NCI-H345 treated with DMSO at 0.1 percent for 48 hours (cell line): ENCODE measurements at regions not wholly inside any gene's neighbourhood (a gene's known extent, or its start where the extent isn't known, plus 50 kb on each side); places are given as distances from the start of the nearest gene placed in this dataset.
A peak's percentile ranks its signal among the peaks of the same experiment; 100 is the strongest.
"Not testable (repeated sequence)": the region's sequence is repeated elsewhere in the genome, so short reads cannot be mapped to it uniquely, and the experiment has no call there.

ENCODE experiments used
- DNase-seq: peaks from one replicate; lab custom pipeline; 2025; ENCODE audit not compliant: unreplicated experiment; lab: John Stamatoyannopoulos, UW

DNA sequence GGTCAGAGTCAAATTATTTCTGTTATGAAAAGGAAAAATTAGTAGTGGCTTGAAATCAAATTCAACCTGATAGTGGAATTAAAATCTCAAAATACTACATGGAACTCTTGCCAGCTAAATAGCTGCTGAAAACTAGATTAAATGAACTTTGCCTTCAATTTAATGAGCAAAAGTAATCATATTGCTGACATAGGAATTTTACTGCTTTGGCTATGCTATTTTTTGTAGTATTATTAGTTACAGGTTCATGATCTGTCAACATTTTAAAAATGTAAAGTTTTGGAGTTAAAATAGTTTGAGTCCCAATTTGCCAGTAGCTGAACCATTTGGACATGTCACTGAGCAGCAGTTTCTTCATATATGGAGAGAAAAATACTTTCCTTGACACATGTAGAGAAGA, 81.4 kb downstream of the RERGL start:
- no peak for DNase-seq

DNA sequence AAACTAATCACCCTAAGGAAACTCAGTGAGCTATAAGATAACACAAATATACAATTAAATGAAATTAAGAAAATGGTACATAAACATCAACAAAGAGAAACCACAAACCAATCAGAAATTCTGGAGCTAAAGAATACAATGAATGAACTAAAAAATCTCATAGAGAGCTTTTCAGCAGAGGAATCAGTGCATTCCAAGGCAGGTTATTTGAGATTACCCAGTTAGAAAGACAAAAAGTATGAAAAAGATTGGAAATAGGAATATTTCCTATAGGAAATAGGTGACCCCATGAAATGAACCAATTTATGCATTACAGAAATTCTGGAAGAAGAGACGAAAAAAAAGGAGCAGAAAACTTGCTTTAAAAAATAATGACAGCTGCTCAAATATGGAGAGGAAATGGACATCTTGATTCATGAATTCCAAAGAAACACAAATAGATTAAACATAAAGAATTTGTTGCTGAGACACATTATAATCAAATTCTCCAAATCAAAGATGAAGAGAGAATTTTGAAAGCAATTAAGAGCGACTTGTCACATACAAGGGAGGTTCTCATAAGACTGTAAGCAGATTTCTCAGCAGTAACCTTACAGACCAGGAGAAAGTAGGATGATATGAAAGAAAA, 90.7 kb downstream of the RERGL start:
- no peak for DNase-seq

DNA sequence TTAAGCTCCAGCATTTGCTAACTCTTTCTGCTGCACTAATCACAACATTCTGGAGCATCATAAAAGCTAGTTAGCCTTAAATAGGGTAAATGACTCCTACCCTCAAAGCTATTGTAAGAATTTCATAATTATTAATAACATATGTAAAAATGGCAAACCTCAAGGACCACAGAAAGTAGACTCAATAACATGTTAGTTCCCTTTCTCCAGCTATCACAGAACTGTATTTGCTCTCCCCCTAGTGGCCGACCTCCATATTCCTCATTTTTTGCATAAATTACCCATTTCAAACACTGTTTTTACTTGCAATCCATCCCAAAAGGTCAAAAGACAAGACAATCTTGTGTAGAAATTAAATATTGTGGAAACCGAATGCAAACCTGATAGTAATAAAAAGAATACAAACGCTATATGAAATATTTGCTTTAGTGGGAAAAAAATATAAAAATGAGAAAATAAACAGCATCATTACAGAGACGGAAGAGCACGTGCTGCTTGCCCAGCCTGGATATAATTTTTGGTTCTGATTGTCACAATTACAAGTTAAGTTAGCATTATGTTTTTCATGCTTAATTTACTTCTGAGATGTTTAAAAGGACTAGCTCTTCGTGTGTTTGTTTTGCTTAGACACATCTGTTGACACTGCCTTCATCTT, 97.9 kb downstream of the RERGL start:
- peak; percentile 44 for DNase-seq

DNA sequence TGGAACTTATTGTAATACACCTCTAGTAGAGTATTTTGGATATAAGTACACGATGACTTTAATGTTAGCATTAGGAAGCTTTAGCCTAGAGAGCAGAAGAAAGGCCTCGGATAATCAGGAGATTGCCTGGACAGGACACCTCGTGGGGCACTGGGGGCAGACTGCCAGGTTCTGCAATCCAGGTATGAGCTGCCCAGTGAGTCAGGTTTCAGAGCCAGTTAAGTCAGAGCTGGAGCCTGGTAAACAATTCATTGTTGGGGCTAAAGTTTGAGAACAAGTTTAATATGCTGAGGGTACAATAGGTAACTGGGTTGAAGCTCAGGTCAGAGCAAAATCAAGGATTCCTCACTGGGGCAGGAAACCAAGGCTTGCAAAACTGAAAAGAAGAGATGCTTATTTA, 107.4 kb downstream of the RERGL start:
- DNase-seq, result no peak

DNA sequence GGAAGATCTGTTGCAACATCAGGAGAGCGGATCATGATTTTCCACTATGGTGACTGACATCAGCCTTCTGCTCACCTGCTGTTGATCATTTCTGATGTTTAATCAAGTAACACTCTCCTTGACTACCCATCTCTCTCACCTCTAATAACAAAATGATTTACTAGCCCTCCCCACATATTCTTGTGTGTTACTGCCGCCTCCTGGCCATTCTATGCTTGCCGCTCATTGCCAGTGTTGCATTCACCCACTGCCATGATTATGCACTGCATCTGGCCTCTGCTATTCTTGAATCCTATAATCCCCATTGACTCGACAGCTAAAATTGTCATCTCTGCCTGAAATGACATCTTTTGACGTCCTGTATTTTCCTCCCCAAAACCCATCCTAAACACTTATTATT, 113.8 kb downstream of the RERGL start:
- no peak for DNase-seq

DNA sequence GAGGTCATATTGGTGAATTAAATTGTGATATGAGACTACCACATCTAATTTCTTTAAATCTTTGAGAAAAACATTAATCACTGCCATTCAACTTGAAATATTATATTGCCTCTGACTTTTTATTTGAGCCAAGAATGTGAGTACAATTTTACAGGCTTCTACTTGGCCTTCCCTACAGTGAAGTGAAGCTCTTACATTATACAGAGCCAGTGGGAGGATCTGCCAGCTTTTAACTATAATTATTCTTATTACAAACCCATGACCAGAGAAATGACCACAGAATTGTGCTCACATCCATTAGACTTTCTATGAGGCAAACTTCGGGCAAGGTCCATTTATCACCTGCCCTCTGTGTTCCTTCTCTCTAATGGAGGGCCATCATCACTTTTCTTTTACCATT, 114.2 kb downstream of the RERGL start:
- no peak for DNase-seq

DNA sequence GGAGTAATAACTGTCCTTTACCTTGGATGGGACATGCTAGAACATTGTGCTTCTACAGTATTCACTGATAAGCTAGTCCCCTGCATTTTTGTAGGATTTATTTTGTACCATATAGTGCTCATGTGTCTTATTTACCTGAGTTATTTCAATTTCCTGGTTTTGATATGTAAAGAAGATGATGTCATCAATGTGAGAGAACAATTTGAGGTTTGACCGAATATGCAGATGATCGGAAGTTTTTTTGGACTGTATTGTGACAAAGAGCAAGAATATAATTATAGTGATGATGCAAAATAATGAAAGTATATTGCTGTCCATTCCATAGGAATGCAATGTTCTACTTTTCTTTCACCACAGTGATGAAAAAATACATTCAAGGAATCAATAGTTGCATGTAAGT, 114.8 kb downstream of the RERGL start:
- no peak for DNase-seq

DNA sequence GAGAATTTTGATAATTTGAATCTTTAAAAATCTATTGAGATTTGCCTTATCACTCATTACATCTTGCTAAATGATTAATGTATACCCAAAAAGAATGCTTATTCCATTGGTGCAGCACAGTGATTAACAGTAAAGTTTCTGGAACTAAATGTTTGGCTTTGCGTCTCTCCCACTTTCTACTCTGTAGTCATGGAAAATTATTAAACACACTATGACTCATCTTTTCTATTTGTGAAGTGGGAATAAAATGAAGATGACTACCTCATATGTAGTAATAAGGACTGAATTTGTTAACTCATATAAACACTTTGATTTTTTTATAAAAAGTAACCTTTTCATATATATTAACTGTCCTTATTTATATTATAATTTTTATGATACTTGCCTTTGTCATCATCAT, 118.1 kb downstream of the RERGL start:
- no peak for DNase-seq

DNA sequence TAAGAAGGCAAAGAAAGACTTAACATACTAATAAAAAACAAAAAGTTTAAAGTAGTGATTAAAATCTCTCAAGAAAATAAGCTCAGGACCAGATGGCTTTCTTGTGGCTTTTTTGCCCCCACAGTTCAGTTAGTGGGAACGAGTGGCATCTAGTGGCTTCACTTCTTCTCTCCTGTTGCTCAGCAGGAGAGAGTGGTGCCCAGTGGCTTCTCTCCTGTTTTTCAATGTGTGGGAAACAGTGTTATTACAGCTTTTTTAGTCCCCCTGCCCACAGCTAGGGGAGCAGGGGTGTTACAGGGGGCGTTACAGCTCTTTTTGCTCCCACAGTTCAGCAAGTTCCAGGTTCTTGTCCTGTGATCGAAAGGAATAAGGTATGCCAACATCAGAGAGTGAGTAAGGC, 135.2 kb downstream of the RERGL start:
- no peak for DNase-seq

DNA sequence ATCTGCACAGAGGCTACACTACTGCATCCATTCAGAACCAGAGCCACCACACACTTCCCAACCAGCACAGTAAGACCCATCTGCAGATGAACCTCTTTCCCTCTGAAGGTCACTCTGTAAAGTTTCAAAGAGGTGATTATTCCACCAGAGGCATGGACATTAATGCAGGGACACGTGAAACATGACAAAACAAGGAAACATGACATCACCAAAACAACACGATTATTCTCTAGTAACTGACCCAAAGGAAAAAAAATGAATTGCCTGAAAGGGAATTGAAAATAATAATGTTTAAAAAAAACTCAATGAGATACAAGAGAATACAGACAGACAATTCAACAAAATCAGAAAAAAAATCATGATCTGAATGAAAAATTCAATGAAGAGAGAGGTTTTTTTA, 139.1 kb downstream of the RERGL start:
- no peak for DNase-seq

DNA sequence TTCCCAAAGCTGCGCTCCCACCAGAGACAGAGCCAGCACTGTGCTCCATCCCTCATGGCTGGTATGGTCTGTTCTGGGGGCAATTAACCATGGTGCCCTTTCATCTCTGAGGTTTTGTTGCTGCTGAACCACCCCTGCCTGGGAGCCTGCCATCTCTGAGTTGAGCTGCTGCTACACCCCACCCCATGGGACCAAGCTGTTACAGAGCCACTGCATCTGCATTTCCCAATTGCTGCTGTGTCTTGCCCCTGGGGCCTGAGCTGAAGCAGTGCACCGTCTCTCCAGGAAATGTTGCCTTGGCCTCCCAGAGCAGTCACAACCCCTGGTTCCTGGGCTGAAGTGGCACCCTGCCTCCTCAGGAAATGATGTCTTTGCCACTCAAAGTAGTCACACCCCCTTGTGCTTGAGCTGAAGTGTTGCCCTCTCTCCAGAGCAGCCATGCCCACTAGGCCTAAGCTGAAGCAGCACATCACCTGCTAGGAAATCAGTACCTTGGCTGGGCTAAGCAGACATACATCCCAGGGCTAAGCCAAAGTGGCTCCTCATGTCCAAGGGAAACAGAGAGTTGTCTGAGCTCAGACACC, 140.3 kb downstream of the RERGL start:
- no peak for DNase-seq

DNA sequence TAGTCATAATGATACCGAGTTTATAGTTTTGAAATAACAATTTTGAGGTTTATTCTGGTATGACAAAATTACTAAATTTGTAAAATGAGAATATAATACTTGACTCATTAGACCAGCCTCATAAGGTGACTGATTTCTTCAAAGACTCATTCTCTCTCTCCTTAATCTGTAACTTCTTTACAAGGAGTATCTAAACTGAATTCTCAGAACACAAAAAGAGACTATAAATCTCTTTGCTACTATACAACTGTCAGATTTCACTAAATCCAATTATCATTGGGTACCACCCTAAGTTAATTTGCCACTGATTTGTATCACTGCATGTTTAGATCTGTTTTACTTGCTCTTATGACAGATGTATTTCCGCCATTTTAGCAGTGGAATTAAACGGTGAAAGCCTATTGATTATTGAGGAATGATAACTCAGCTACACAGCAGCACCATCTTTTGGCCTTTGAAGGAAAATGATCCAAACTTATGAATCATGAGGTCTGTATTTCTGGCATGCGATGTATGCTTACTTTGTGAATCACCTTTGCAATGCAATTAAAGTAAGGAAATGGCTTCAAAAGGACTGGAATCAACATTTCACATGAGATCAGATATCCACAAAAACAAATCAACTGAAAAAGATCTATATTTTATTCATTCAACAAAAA, 161.2 kb downstream of the RERGL start:
- DNase-seq, result no peak

DNA sequence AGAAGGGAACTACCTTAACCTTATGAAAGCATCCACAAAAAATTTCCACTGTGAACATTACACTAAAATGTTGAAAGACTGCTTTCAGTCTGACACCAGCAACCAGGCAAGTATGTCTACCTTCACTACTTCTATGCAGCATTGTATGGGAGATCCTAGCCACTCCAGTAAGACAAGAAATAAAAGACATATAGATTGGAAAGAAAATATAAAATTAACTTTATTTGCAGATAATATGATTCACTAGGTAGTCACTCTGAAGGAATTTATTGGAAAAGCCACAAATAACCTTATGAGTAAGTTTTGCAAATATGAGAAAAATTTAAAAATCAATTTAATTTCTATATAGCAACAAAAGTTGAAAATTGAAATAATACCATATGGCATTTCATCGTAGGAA, 172.0 kb downstream of the RERGL start:
- no peak for DNase-seq

DNA sequence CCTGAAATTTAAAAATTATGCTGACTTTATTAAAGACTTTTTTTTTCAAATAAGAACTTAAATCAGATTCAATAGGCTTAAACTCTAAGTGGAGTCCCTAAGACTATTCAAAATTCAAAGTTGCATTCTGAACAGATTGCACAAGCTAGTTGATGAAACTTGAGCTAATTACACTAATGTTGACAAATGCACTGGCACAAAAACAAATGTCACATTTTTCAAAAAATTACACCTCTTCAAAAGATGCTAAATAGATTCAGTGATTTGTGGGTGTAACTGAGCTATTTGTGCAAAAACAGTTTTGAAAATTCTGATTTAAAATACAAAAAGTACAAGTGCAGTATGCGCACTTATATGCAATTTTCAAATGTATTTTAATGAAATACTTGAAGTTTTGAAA, 205.4 kb downstream of the RERGL start:
- no peak for DNase-seq

DNA sequence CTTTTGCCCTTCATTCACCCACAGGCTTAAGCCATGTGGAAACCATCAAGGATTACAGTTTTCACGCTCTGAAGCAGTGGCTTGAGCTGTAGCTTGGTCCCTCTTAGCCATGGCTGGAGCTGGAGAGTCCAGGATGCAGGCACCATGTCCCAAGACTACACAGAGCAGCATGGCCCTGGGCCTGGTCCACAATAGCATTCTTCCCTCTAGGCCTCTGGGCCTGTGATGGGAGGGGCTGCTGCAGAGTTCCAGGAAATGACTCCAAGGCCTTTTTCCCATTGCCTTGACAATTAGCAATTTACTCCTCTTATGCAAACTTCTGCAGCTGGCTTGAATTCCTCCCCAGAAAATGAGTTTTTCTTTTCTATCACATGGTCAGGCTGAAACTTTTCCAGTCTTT, 211.3 kb downstream of the RERGL start:
- no peak for DNase-seq

DNA sequence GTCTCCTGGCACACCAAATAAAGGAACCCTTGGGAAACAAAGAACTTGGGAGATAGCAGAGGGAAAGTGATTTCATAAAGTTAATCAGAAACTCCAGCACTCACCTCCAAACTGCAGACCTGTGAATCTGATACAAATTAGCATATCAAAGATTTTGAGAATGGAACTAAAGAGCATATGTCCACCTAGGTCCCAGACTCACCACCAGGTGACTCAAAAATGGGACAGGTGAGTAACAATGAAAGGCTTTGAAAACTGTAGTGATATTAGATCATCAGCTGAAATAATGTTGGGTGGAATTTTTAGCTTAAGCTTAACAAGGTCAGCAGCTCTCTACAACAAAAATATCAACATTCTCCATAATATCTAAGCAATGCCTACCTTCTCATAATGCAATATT, 214.8 kb downstream of the RERGL start:
- no peak for DNase-seq

DNA sequence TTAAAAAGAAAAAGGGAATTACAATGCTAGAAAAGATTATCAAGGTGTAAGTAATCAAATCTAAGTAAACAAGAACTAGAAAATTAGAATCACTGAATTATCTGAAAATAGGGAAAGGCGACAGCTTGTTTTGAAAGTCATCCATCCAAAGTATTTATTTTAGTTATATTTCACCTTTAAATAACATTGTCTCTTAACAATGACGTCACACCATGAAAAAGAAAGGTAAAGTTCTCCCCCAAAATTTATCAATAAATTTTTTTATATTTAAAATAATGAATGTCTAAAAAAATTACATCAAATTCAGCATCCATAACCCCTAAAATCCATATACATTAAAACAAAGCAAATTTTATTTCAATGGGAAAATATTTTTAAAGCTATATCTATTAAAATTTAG, 223.2 kb downstream of the RERGL start:
- no peak for DNase-seq

DNA sequence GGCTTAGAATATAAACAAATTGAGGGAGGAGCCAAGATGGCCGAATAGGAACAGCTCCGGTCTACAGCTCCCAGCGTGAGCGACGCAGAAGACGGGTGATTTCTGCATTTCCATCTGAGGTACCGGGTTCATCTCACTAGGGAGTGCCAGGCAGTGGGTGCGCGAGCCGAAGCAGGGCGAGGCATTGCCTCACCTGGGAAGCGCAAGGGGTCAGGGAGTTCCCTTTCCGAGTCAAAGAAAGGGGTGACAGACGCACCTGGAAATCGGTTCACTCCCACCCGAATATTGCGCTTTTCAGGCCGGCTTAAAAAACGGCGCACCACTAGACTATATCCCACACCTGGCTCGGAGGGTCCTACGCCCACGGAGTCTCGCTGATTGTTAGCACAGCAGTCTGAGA, 234.4 kb downstream of the RERGL start:
- DNase-seq, result not testable (repeated sequence)

DNA sequence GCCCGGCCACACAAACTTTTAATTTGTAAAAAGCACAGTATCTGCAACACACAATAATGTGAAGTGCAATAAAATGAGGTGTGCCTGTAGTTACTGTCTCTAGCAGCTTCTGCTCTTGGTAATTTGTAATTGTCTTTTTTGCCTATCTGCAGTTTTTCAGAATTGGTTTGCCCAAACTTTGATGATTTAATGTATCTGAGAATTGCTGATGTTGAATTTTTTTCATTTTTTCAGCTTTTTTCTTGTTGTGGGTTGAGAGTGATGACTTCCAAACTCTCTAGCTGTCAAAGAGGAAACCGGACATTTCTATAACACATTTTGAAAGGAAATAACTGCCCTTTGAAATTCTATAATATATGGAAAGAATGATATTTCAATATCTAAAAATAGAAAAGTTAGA, 236.9 kb downstream of the RERGL start:
- no peak for DNase-seq

DNA sequence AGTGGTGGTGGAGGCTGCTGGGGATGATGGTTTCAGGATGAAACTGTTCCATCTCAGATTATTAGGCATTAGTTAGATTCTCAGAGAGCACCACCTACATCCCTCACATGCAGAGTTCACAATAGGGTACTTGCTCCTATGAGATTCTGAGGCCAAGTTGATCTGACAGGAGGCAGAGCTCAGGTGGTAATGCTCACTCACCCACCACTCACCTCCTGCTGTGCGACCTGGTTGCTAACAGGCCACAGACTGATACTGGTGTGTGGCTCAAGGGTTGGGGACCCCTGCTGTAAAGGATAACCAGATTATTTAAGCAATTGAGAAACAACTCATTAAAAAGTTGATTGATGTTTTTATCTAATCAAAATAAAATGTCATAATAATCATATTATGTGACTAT, 248.5 kb downstream of the RERGL start:
- DNase-seq, result no peak

DNA sequence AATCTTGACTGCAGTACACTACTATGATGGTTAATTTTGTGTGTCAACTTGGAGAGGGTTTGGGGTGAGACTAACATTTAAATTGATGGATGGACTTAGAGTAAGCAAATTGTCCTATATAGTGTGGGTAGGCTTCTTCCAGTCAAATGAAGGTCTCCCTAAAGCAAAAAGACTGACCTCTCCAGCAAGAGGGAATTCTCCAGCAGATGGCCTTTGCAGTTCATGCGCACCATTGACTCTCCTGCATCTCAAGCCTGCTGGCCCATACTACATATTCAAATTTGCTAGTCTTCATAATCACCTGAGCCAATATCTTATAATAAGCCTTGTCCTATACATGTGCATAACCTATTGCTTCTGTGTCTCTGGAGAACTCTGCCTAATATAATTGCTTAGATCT, 260.2 kb downstream of the RERGL start:
- DNase-seq, result no peak

DNA sequence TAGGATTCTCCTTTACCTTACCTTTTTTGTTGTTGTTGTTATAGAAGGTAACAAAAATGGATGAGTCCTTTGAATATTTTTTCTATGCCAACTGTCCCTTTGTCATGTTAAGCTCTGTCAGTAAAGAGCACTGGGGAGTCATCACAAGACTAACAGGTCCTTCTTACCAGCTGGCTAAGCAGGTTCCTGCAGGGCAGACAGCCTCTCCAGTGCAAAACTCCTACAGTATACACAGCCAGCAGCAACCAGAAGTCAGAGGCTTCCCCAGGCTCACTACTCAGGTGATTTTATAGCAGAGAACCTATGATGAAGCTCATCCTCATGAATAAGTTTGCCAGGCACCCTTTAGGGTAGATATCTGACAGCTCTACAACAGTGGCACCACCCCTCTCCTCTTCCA, 271.1 kb downstream of the RERGL start:
- DNase-seq, result no peak
